Stimulated activated CD4-positive, alpha-beta T cell treated with anti-CD3 and anti-CD28 coated beads, Interleukin-4, amount 100 ng/mL, for 1 hour (primary cell): ENCODE measurements at regions not wholly inside any gene's neighbourhood (a gene's known extent, or its start where the extent isn't known, plus 50 kb on each side); places are given as distances from the start of the nearest gene placed in this dataset.

Experiments
- DNase-seq: peaks from one replicate; pipeline ENCODE4 v3.0.0-alpha.2; 2020

DNA sequence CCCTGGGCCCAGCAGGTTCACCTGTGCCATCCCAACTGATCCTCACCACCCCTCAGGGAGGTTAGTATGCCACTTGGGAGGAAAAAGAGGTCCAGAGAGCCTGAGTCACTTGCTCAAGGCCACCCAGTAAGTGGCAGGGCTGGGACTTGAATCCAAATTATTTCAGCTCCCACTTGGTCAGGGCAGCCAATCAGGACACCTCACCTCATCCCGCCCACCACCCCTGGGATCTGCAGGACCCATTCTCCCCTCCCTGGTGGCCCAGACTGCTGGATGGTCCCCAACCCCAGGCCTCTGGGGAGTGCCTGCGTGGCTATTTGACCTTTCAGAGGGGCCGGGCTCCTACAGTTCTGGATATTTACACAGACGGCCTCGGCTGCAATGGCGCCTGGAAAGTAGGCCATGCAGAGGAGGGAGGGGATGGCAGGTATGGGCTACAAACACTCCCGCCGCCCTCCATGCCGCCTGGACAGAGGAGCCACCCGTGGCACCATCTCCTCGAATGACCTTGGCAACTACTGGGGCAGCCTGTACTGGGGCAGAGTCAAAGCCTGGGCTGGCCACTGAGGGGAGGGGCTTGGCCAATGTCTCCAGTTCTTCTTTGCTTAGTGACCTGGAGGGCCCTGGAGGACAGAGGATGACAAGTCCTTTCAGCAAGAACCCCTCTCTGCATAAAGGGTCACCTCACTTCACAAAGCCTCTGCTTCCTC, 153.6 kb upstream of the LINGO1 start:
- no peak for DNase-seq

DNA sequence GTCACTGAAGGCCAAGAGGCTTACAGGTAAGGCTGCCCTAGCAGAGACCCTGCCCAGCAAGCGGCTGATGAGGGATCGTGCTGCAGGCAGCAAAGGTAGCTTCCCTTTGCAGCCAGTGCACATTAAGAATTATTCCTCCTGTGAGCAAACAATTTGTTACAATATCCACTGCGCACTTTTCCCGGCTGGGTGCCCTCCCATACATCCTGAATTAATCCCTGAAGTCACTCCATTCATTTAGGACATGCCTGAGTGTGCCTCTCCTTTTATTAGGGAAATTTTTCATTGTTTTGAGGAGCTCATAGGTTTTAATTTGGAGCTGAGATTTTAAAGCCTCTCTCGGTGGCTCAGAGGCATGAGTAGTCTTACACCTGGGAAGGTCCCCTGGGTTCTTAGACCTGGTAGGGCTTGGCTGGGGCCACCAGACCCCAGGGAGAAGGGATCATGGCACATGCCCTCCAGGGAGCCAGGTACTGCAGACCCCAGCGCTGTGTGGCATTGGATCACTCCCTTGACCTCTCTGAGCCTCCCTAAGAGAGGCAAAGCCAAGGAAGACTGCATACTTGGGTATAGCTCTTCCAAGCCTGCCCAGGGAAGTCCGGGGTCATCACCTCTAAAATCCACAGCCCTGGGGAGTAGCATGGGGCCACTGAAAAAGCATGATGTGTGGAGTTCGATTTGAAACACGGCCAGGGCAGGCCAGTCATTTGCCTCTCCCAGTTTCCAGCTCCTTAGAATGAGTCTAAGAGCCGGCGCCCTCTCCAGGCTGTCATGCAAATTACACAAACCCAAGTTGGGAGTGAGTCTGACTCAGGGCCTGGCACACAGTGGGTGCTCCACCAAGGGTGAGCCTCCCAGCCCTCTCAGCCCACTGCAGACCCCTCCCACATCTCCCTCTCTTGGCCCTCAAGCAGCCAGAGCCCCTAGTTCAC, 151.9 kb upstream of the LINGO1 start:
- no peak for DNase-seq

- DNase-seq = no peak
These were observed 150.9 kb upstream of the LINGO1 start for GRCh38 chr15:77783636-77784035.

DNA sequence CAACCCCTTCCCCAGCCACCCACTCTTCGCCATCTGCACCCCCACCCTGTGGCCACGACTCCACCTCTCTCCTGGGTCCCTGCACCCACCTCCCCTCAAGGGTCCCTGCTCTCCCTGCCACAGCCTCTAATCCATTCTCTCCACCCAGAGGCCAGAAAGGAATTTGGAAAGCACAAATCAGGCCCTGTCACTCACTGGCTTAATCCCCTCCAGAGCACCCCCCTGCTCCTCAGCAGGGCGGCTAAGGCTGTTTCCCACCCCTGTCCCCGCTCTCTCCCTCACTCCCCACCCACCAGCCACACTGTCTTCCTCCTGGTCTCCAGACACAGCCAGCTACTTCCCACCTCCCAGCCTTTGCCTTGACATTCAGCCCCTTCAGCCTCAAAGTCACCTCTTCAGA, 150.0 kb upstream of the LINGO1 start:
- no peak for DNase-seq

- no peak for DNase-seq
These were observed 149.2 kb upstream of the LINGO1 start for GRCh38 chr15:77781946-77782240.

GRCh38 chr15:77781151-77781945, 148.6 kb upstream of the LINGO1 start:
- no peak for DNase-seq

DNA sequence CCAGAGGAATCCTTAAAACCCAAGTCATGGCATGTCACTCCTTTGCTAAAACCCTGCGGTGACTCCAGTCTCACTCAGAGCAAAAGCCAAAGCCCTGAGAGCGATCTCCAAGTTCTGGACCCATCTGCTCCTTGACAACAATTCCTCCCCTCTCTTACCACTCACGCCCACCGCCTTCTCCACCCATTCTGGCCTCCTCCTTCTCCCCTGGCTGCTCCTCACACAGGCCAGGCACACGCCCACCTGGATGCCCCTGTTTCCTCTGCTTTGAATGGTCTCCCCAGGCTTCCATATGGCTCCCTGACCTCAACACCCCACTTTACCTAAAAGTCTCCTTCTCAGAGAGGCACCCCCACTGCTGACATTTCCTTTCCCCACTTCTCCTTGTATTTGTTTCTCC, 146.1 kb upstream of the LINGO1 start:
- DNase-seq = no peak

- no peak for DNase-seq
These were observed 143.1 kb upstream of the LINGO1 start for GRCh38 chr15:77775837-77776236.

DNA sequence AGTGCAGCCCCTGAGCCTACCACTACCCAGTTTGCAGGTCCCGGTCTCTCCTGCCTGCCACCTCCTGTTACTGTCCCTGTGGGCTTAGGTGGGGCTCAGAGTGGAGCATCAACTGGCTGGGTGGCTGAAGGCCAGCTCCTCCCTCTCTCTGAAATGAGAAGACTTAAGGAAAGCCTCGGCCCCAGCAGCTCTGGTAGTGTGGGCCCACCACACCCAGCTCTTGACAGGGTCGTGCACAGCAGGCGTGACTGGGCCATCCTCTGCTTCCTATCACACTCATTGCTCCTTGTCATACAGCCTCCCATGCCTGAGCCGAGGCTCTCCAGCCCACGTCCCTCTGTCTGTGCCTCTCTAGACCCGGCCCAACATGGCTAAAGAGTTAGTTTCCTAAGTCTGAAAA, 142.7 kb upstream of the LINGO1 start:
- no peak for DNase-seq

DNA sequence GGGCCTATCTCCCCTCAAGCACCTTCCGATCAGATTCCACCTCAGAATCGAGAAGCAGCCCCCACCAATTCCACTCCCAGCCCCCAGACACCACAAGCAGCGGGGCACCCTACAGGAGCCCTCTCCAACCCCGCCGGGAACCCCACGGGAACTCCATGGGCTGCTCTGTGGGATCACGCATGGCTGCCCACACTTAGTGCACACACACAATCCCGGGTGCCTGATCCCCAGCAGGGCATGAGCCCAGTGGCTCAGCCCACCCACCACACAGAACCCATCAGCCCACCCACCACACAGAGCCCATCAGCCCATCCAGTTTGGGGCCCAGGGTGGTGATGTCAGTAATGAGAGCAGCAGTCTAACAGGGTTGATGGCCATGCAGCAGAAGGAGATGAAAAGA, 141.6 kb upstream of the LINGO1 start:
- no peak for DNase-seq

GRCh38 chr15:77773903-77774302, 141.2 kb upstream of the LINGO1 start:
- no peak for DNase-seq

- DNase-seq = no peak
These were observed 140.1 kb upstream of the LINGO1 start for GRCh38 chr15:77772641-77773402.

- no peak for DNase-seq
These were observed 138.9 kb upstream of the LINGO1 start for GRCh38 chr15:77771616-77772015.

DNA sequence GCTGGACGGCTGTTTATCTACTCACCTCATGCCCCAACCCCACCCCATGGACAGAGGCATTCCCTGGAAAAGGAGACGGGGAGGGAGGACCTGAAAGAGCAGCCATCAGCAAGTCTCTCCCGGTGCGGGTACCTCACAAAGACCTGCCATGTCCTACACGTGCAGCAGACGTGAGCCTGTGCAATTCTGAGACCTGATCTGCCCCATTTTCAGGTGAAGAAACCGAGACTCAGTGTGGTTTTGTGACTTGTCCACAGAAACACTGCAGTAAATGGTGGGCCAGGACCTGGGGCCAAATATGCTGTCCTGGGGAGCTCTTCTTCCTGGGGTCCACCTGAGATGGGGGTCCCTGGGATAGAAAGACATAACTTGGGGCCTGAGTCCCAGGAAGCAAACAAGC, 137.0 kb upstream of the LINGO1 start:
- no peak for DNase-seq

- no peak for DNase-seq
These were observed 135.9 kb upstream of the LINGO1 start for GRCh38 chr15:77768521-77769078.

- no peak for DNase-seq
These were observed 135.4 kb upstream of the LINGO1 start for GRCh38 chr15:77768107-77768506.

GRCh38 chr15:77764095-77764494, 131.4 kb upstream of the LINGO1 start:
- DNase-seq = no peak

- DNase-seq = no peak
These were observed 130.1 kb upstream of the LINGO1 start for GRCh38 chr15:77762747-77763355.

- no peak for DNase-seq
These were observed 127.3 kb upstream of the LINGO1 start for GRCh38 chr15:77759896-77760592.

GRCh38 chr15:77753939-77754338, 121.2 kb upstream of the LINGO1 start:
- no peak for DNase-seq

- DNase-seq = no peak
These were observed 120.7 kb upstream of the LINGO1 start for GRCh38 chr15:77753281-77753873.
